Activated CD8-positive, alpha-beta memory T cell treated with anti-CD3 and anti-CD28 coated beads, Interleukin-2, amount 10 ng/mL, durations not matched to agents 7 days and 5 days (primary cell): ENCODE measurements at regions not wholly inside any gene's neighbourhood (a gene's known extent, or its start where the extent isn't known, plus 50 kb on each side); places are given as distances from the start of the nearest gene placed in this dataset.
"Not testable (repeated sequence)": the region's sequence is repeated elsewhere in the genome, so short reads cannot be mapped to it uniquely, and the experiment has no call there.

Source experiments
- ATAC-seq: fragments of 150-1000 bp; cut with Tn5 transposase; one replicate; pipeline ENCODE4 v1.10.0; 2021; ENCODE audit warnings: moderate library complexity
- CTCF ChIA-PET: fragments of 350-600 bp; sonication (Branson Sonifier 250); formaldehyde crosslinking; loops from one replicate; lab custom pipeline; 2021; ENCODE audit warnings: antibody characterized with exemption; lab: Charles Lee
- DNase-seq: peaks from one replicate; pipeline ENCODE4 v3.0.0-alpha.2; 2020
- H3K27ac Mint-ChIP-seq: one replicate; pipeline ENCODE4 v1.8.0; 2021; ENCODE audit warnings: mild to moderate bottlenecking, mixed read lengths
- H3K27me3 Mint-ChIP-seq: one replicate; pipeline ENCODE4 v1.8.0; 2021; ENCODE audit warnings: mixed read lengths
- H3K36me3 Mint-ChIP-seq: one replicate; pipeline ENCODE4 v1.8.0; 2021; ENCODE audit warnings: mild to moderate bottlenecking, mixed read lengths
- H3K4me1 Mint-ChIP-seq: one replicate; pipeline ENCODE4 v1.8.0; 2021; ENCODE audit warnings: mixed read lengths
- H3K4me3 Mint-ChIP-seq: one replicate; pipeline ENCODE4 v1.8.0; 2021; ENCODE audit warnings: mild to moderate bottlenecking, moderate library complexity, mixed read lengths
- H3K9me3 Mint-ChIP-seq: one replicate; pipeline ENCODE4 v1.8.0; 2022; ENCODE audit warnings: low read depth, mixed read lengths

DNA sequence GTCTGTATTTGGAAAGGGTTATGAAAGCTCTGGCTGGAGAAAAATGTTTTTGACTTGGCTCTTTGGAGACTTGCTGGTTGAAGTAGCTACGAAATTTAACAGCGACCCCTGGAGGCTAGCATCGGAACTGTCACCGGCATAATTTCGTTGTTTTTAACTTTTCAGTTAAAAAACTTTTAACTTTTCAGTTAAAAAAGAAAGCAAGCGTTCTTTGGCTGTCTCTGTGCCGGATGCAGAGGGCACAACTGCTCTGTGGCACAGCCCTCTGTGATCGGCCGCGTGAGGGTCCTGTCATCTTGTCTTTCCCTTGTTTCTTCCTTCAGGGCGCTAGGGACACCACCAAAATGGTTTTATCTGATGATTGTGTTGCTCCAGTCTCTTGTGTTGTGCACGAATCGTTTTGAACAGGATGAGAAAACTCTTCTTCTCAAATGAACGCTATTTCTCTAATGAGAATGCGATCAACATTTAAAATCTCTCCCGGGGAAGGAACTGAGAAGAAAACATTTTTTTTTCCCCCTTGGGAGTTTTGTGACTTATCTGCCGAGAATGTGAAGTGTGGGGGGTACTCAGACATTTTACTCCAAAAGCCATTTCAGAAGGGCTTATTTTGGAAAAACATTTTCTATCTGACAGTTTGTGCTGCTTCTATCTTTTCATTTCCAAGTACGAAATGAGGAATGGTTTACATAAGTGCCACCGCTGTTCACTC is 57.1 kb downstream of the ADCYAP1 start:
- H3K9me3 Mint-ChIP-seq: no peaks in the 10 kb centered on the region

DNA sequence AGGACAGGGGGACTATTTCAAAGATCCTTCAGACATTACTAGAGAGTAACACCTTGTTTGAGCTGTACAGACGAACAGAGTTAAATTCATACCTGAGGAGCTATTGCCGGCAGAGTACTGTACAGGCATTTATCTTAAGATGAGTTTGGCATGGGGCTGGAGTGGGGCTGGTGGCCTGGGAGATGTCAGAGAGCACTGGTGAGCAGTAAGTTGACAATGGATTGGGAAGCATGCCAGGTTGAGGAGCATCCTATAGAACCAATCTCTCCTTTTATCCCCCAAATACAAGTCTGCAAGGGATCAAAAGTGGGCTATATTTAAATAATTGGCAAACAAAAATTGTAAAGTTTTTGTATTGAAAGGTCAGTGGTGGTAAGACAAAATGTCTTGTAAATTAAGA is 58.6 kb downstream of the ADCYAP1 start:
- Mint-ChIP-seq H3K9me3 (no peaks in the 10 kb centered on the region), H3K4me1 (no peaks in the 10 kb centered on the region), H3K36me3 (no peaks in the 10 kb centered on the region), H3K4me3 (no peak overlapping the region), H3K27ac (no peak overlapping the region), H3K27me3 (peaks cover 29% of the 10 kb centered on the region)
- CTCF ChIA-PET: interaction anchor here (1.5 kb wide), 1 partner anchor 9 kb away, joined by 8 read pairs; no protein-coding TSS in a partner anchor
- no peak for ATAC-seq
- no peak for DNase-seq

More for the DNA sequence above, 57.1 kb downstream of the ADCYAP1 start:
- no peak for ATAC-seq
- DNase-seq: peak; percentile 57
- no peaks in the 10 kb centered on the region for H3K36me3 Mint-ChIP-seq
- no peak overlapping the region for H3K4me3 Mint-ChIP-seq
- peaks cover 29% of the 10 kb centered on the region for H3K27me3 Mint-ChIP-seq
- no peak overlapping the region for H3K27ac Mint-ChIP-seq
- CTCF ChIA-PET: interaction anchor here (0.6 to 1.3 kb wide), 11 partner anchors 13 to 249 kb away, joined by 3 to 15 read pairs (median 3); partner anchors contain the start of gene ENOSF1
- H3K4me1 Mint-ChIP-seq: no peaks in the 10 kb centered on the region

DNA sequence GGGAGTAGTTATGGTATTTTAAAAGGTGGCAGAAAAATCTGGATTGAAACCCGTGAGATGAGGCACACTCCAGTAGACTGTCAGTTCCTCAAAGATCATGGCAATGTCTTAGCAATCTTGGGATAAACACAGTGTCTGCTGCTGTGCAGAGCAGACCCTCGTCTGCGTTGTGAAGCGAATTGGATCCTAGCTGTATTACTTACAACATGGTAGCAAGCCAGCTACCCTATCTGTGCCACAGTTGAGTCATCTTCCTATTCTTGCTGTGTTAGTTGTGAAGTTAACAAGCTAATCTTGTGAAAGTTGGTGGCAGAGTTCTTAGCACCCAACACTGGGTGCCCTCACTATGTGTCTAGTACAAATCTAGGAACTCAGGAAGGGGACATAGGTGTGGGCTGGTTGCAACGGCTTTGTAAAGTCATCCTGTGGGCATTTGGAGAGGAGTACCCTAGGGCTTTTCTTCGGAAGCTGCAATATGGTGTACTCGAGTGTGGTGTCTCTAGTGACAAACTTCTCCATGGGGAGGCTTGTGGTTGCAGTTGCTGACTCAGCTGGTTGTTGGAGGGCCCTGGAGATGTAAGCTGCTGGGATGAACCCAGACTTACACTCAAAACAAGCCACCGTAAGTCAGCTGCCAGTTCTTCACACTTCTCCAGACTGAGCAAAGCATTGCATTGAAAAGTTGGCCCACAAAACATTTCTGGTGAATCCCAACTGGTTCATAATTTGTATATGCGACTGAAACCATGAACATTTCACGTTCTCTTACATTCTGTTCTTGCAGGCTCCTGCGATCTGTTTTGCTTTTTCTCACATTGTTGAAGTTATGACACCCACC is 61.5 kb downstream of the ADCYAP1 start:
- no peaks in the 10 kb centered on the region for H3K4me1 Mint-ChIP-seq
- H3K36me3 Mint-ChIP-seq: no peaks in the 10 kb centered on the region
- H3K27me3 Mint-ChIP-seq: peaks cover 21% of the 10 kb centered on the region
- no peaks in the 10 kb centered on the region for H3K9me3 Mint-ChIP-seq
- DNase-seq (no peak), ATAC-seq (no peak)
- CTCF ChIA-PET: interaction anchor here (1.0 to 2.1 kb wide), 2 partner anchors 12 to 102 kb away, joined by 3 to 6 read pairs; no protein-coding TSS in a partner anchor
- H3K4me3 Mint-ChIP-seq: no peak overlapping the region
- no peak overlapping the region for H3K27ac Mint-ChIP-seq

DNA sequence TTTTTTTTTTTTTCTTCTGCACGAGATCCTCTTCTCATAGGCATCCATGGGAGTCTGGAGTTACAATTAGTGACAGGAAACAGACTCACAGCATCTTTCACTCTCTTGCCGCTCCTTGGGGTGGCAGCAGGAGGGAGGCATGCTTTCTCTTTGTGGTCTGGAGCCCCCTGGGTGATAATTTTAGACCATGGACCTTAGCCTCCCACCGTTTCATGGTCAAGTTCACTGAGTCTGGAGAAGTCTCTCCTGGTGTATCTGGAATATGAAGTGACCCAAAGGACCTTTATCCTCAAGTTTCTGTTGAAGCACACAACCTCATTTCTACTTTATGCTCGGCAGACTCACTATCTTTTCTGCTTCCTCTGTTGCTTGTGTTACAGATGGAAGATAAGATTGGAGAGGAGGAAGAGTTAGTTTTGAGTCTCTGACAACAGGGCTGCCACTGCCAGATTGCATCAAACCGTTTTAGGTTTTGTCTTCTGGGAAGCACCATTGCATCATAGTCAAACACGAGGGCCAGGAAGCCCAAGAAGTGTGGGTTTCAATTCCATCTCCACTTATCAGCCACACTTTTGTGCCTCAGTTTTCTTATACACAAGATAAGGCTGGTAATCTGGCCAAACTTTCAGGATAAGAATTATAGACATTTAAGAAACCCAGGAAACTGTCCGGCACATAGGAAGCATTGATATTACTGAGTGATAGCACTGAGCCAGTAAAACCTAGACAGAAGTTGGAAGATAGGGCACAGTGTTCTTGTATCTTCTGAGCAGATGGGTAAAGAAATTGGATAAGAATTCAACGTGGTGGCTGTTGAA is 62.3 kb downstream of the ADCYAP1 start:
- Mint-ChIP-seq H3K27ac (no peak overlapping the region), H3K4me1 (no peaks in the 10 kb centered on the region), H3K9me3 (no peaks in the 10 kb centered on the region), H3K36me3 (no peaks in the 10 kb centered on the region), H3K27me3 (peaks cover 15% of the 10 kb centered on the region), H3K4me3 (no peak overlapping the region)
- CTCF ChIA-PET: no interaction called here
- DNase-seq (no peak), ATAC-seq (no peak)

DNA sequence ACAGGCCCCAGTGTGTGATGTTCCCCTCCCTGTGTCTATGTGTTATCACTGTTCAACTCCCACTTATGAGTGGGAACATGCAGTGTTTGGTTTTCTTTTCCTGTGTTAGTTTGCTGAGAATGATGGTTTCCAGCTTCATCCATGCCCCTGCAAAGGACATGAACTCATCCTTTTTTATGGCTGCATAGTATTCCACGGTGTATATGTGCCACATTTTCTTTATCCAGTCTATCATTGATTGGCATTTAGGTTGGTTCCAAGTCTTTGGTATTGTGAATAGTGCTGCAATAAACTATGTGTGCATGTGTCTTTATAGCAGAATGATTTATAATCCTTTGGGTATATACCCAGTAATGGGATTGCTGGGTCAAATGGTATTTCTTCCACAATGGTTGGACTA is 64.2 kb downstream of the ADCYAP1 start:
- CTCF ChIA-PET: not testable (repeated sequence)

DNA sequence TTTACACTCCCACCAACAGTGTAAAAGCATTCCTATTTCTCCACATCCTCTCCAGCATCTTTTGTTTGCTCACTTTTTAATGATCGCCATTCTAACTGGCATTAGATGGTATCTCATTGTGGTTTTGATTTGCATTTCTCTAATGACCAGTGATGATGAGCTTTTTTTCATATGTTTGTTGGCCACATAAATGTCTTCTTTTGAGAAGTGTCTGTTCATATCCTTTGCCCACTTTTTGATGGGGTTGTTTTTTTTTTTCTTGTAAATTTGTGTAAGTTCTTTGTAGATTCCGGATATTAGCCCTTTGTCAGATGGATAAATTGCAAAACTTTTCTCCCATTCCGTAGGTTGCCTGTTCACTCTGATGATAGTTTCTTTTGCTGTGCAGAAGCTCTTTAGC is 64.6 kb downstream of the ADCYAP1 start:
- H3K4me3 Mint-ChIP-seq, H3K4me1 Mint-ChIP-seq, DNase-seq, CTCF ChIA-PET, ATAC-seq, H3K27me3 Mint-ChIP-seq, H3K36me3 Mint-ChIP-seq, H3K27ac Mint-ChIP-seq, H3K9me3 Mint-ChIP-seq: not testable (repeated sequence)

More for the DNA sequence above, 64.2 kb downstream of the ADCYAP1 start:
- H3K4me3 Mint-ChIP-seq, H3K27me3 Mint-ChIP-seq, H3K27ac Mint-ChIP-seq, ATAC-seq, H3K9me3 Mint-ChIP-seq, DNase-seq, H3K36me3 Mint-ChIP-seq, H3K4me1 Mint-ChIP-seq: not testable (repeated sequence)

- ATAC-seq, H3K36me3 Mint-ChIP-seq, H3K9me3 Mint-ChIP-seq, DNase-seq, CTCF ChIA-PET, H3K4me3 Mint-ChIP-seq, H3K27me3 Mint-ChIP-seq, H3K4me1 Mint-ChIP-seq, H3K27ac Mint-ChIP-seq: not testable (repeated sequence)
Measured at GRCh38 chr18:974606-975005, 69.9 kb downstream of the ADCYAP1 start.

DNA sequence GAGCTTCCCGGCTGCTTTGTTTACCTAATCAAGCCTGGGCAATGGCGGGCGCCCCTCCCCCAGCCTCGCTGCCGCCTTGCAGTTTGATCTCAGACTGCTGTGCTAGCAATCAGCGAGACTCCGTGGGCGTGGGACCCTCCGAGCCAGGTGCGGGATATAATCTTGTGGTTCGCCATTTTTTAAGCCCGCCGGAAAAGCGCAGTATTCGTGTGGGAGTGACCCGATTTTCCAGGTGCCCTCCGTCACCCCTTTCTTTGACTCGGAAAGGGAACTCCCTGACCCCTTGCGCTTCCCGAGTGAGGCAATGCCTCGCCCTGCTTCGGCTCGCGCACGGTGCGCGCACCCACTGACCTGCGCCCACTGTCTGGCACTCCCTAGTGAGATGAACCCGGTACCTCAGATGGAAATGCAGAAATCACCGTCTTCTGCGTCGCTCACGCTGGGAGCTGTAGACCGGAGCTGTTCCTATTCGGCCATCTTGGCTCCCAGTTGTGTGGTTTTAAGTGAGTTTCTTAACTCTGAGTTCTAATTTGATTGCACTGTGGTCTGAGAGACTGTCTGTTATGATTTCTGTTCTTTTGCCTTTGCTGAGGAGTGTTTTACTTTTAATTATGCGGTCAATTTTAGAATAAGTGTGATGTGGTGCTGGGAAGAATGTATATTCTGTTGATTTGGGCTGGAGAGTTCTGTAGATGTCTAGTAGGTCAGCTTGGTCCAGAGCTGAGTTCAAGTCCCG is 71.9 kb downstream of the ADCYAP1 start:
- DNase-seq, ATAC-seq, H3K36me3 Mint-ChIP-seq, H3K27me3 Mint-ChIP-seq, CTCF ChIA-PET, H3K27ac Mint-ChIP-seq, H3K9me3 Mint-ChIP-seq, H3K4me1 Mint-ChIP-seq: not testable (repeated sequence)
- H3K4me3 Mint-ChIP-seq: peak overlapping the region; percentile 0

- ATAC-seq, H3K36me3 Mint-ChIP-seq, H3K9me3 Mint-ChIP-seq, H3K27me3 Mint-ChIP-seq, H3K4me1 Mint-ChIP-seq, CTCF ChIA-PET, DNase-seq, H3K27ac Mint-ChIP-seq, H3K4me3 Mint-ChIP-seq: not testable (repeated sequence)
Measured at GRCh38 chr18:977327-977726, 72.7 kb downstream of the ADCYAP1 start.

GRCh38 chr18:977732-978131 is 73.1 kb downstream of the ADCYAP1 start:
- ATAC-seq, H3K36me3 Mint-ChIP-seq, DNase-seq, H3K27ac Mint-ChIP-seq, CTCF ChIA-PET, H3K4me3 Mint-ChIP-seq, H3K4me1 Mint-ChIP-seq, H3K9me3 Mint-ChIP-seq, H3K27me3 Mint-ChIP-seq: not testable (repeated sequence)

DNA sequence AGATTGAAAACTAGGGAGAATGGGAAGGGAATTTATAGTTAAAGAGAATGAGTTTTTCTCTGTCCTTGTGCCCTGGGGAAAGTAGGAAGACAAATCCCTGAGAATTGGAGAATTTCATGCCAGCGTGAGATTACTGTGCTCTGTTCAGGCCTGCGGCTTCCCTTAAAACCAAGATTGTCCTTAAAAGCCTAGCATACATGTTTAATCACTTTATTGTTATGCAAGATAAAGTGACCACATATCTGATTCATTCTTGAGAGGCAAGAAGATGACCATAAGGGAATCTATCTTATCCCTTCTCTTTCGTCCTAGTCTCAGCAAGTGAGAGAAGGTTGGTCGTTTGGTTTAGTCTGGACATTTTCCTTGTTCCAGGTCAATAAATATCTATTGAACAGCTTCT is 75.9 kb downstream of the ADCYAP1 start:
- ATAC-seq: no peak
- Mint-ChIP-seq H3K4me3 (no peak overlapping the region), H3K27me3 (no peaks in the 10 kb centered on the region)

DNA sequence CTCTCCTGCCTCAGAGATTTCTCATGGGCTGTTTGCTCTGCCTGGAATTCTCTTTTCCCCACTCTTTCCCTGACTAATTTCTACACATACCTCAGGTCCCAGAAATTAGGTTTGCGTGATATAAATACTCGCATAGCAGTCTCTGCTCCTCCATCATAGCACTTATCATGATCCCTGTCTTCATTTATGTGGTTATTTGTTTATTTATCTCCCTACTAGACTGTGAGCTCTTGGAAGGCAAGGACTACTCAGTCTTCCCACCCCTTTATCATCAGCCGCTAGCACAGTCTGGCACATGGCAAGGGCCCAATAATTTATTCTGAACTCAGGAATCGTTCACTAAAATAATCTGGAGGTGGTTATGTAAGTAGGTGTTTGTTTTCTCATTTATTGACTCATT is 79.3 kb downstream of the ADCYAP1 start:
- DNase-seq: no peak
- H3K9me3 Mint-ChIP-seq: peaks cover 2% of the 10 kb centered on the region
- CTCF ChIA-PET: interaction anchor here (1.1 kb wide), 1 partner anchor 126 kb away, joined by 3 read pairs; no protein-coding TSS in a partner anchor
- no peak overlapping the region for H3K27ac Mint-ChIP-seq
- H3K4me3 Mint-ChIP-seq: no peak overlapping the region
- H3K27me3 Mint-ChIP-seq: no peaks in the 10 kb centered on the region
- ATAC-seq: no peak
- H3K4me1 Mint-ChIP-seq: no peaks in the 10 kb centered on the region
- H3K36me3 Mint-ChIP-seq: no peaks in the 10 kb centered on the region

More for the DNA sequence above, 75.9 kb downstream of the ADCYAP1 start:
- H3K9me3 Mint-ChIP-seq: peaks cover 2% of the 10 kb centered on the region
- CTCF ChIA-PET: no interaction called here
- H3K27ac Mint-ChIP-seq: no peak overlapping the region
- H3K36me3 Mint-ChIP-seq: no peaks in the 10 kb centered on the region
- no peaks in the 10 kb centered on the region for H3K4me1 Mint-ChIP-seq
- no peak for DNase-seq
